A204.1 (cell line): ENCODE measurements at regions not wholly inside any gene's neighbourhood (a gene's known extent, or its start where the extent isn't known, plus 50 kb on each side); places are given as distances from the start of the nearest gene placed in this dataset.
A peak's percentile ranks its signal among the peaks of the same experiment; 100 is the strongest.
"Not testable (repeated sequence)": the region's sequence is repeated elsewhere in the genome, so short reads cannot be mapped to it uniquely, and the experiment has no call there.

Experiments used
- FAIRE-seq: peaks from 2 replicates; lab custom pipeline; 2012; peaks lifted over from hg19 to GRCh38; lab: Jason Lieb, UNC

GRCh38 chr12:85574291-85574690 is 261.9 kb downstream of the RASSF9 start:
- no peak for FAIRE-seq

DNA sequence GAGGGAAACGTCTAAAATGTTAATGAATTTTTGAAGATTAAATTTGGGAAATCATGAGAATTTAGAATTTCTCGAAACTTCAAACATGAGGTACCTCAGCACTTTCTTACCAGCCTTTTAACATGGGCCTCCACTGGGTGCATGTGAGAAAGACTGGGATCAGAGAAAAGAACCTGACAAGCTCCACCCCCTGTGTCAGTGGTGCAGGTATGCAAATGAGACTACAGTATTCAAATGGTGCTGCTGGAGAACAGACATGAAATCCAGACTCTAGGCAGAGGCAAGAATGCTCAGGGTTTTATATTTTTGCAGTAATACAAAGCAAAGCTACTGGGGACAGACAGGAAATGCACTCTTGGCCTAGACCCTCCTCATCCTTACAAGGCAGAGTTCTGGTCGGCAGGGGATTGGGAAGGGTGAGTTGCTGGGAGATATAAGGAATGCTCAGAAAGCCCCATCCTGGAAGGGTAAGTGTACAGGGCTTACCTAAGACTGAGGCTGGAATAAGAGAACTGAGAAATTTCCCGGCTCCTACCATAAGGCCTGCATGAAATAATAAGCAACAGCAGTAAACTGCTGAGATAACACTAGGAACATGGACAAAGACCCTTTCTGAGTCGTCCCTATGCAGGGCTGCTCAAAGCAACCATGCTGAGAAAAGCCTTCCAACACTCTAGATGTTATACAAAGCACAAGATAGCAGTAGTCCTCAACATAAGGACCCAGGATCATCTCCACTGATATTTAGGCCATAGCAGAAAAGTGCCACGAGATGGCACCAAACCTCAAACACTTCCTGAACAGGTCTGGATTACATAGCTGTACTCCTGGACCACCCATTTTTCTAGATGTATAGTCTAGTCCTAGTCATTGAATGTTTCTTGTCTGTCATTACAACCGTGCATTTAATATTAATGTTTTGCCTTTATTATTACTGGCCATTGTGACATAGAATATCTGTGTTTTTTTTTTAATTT is 260.8 kb downstream of the RASSF9 start:
- peak; percentile 73 for FAIRE-seq

- FAIRE-seq: no peak
These were observed 255.5 kb downstream of the RASSF9 start for GRCh38 chr12:85580562-85581168.

DNA sequence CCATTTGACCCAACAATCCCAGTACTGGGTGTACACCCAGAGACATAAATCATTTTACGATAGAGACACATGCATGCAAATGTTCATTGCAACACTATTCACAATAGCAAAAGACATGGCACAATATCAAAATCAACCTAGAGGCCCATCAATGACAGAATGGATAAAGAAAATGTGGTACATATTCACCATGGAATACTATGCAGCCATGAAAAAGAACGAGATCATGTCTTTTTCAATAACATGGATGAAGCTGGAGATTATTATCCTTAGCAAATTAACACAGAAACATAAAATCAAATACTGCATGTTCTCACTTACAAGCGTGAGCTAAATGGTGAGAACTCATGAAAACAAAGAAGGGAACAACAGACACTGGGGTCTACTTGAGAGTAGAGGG is 249.1 kb downstream of the RASSF9 start:
- no peak for FAIRE-seq

GRCh38 chr12:85588221-85588620 is 248.0 kb downstream of the RASSF9 start:
- FAIRE-seq: no peak

DNA sequence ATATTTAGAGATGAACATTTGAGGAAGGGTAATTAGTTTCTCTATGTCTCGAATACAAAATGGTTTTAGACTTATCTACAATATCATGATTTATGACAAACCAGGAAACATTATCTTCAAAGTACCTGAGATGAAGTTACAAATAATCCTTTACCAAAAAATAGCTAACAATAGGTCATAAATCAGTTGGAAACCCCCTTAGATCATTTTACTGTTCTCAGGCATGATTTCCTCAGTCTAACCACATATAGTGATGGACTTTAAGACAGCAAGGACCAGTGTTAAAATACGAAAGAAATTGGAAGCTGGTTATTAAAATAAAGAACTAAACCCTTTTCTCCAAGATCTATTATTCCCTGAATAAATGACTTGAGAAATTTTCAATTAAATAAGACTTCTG is 235.4 kb downstream of the RASSF9 start:
- FAIRE-seq: no peak

DNA sequence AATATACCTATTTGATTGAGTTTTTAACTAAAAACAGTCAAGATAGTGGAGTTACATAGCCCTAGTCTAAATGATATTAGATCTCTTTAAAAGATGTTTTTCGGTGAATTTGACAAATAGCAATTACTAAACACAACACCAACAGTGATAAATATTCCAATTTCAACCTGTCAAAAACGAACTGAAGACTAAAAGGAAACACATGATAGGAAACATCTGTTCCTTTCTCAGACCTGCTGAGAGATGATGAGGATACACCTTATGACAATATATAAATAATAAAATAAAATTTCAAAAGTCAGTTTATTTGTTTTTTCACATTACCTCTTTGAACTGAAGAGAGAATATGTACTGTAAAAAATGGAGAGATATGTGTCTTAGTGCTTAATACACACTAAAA is 232.7 kb downstream of the RASSF9 start:
- FAIRE-seq: peak; percentile 30

- FAIRE-seq: no peak
These were observed 229.8 kb downstream of the RASSF9 start for GRCh38 chr12:85606455-85606854.

DNA sequence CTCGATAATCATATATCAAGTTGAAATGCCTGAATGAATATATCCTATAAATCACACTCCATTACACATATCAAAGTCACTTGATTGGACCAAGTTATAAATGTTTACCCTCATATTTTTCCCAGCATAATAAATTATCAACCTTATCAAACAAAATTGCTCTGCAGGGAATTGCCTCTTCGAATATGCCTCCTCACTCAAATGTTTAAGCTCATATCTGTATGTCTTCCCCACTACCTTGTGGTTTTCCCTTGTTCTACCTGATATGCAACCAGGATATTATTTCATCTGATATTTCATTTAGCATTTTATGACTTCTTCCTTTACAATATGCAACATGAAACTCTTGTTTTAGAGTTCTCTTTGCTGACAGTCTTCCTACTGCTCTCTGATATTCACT is 226.4 kb downstream of the RASSF9 start:
- no peak for FAIRE-seq

- FAIRE-seq: no peak
These were observed 226.0 kb downstream of the RASSF9 start for GRCh38 chr12:85610194-85610593.

DNA sequence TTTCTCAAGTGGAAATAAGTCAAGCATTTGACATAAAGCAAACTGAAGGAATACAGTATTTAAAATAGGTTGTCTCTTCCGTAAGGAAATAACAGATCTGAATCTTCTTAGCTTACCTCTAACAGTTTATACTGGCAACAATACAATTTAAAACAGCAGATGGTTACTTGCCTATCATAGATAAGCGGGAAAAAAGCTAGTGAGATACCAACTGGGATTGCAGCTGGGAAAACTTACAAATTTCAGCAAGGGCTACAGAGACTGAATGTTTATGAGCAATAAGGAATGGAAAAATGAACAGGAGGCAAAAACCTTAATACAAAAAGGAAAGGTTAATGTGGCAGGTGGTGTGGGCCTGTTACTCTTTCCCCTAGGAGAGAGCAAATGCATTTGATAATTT is 220.0 kb downstream of the RASSF9 start:
- no peak for FAIRE-seq

GRCh38 chr12:85617307-85618091 is 218.7 kb downstream of the RASSF9 start:
- FAIRE-seq: no peak

DNA sequence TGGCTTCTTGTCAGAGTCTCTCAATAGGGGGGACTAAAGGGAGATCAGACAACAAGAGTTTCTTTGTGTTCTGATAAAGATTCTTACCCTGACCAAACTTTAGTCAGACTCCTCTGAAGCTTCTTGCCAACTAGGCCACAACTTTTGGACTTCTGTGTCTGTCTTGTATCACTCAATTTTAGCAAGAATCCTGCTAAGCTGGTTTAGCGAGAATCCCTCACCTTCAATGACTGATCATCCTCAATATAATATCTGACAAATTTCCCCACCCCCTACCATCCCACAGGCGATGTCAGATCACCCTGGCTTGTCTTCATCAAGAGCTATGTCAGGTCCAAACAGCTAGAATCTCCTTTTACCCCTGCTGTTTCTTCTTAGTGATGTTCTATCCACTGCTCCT is 215.2 kb downstream of the RASSF9 start:
- no peak for FAIRE-seq

DNA sequence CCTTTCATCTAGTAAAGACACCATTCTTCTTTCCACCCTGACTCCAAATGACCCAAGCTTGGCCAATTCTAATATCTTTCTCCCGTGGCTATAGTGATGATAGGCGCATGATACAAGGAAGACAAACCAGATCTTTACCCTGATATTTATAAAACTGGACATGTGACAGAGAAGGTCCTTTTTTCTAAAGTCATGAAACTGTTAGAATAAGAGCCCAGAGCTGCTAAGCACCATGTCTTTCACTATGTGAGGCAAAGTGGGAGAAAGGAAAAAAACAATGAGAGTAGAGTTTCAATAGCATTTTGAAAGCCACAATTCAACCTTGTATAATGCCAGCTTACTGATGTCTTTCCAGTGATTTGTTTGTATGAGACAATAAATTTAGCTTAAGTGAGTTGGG is 212.4 kb downstream of the RASSF9 start:
- no peak for FAIRE-seq

- no peak for FAIRE-seq
These were observed 210.7 kb downstream of the RASSF9 start for GRCh38 chr12:85625467-85625866.

- FAIRE-seq: no peak
These were observed 210.0 kb downstream of the RASSF9 start for GRCh38 chr12:85626001-85626783.

DNA sequence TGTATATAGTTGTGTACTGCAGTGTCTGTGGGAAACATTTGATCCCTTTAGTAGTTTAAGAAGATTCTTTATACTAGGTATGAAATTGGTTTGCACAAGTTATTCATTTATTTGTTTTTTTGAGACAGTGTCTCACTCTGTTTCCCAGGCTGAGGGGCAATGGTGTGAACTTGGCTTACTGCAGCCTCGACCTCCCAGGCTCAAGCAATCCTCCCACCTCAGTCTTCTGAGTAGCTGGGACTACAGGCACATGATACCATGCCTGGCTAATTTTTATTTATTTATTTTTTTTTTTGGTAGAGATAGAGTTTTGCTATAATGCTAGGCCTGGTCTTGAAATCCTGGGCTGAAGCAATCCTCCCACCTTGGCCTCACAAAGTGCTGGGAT is 209.4 kb downstream of the RASSF9 start:
- no peak for FAIRE-seq

DNA sequence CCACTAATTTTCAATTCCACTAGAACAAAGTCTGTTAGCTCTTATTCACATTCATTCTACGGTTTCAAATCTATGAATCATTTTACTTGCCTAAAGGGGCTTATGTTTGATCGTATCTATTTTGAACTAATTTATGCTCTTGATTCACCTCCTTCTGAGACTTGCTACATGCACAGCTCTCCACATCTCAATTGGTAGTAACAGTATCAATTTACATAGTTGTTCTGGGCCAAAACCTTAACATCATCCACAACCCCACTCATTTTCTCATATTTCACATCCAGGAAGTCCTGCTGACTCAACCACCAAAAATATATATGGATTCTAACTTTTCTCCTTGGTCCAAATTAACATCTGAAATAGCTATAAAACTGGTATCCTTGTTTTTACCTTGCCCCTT is 208.6 kb downstream of the RASSF9 start:
- FAIRE-seq: no peak

GRCh38 chr12:85628562-85628961 is 207.6 kb downstream of the RASSF9 start:
- FAIRE-seq: not testable (repeated sequence)

GRCh38 chr12:85630851-85631250 is 205.4 kb downstream of the RASSF9 start:
- no peak for FAIRE-seq

DNA sequence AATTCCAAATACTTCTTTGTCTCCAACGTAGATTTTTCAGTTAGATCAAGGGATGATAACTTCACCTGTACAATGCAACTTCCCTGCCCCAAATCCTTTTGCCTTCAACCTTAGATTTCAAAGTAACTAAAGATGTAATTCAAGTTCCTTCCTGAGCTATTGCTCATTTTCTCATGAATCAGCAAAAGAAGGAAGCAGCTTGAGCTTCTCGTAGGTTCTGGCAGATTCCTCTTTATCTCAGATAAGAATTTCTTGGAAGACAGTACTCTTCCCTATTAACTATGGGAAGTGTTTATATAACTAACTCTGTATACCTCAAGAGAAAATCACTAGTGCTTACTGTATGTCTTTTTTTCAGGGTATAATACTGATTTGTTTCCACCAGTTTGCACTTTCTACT is 203.8 kb downstream of the RASSF9 start:
- FAIRE-seq: no peak

DNA sequence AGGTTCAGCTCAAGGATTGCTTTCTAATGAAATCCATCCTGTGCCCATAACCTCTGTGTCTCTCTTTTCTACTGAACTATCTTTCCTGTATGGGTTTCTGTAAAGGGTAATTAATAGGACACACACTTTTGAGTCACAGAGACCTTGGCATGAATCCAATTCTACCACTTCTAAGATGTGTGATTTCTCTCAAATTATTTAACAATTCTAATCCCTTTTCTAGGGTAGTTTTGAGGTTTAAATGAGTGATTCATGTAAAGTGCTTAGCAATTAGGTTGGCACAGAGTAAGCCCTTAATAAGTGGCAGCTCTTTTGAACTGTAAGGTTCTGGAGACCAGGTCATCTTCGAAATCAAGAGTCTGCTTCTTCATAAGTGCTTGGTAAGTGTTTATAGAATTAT is 202.7 kb downstream of the RASSF9 start:
- FAIRE-seq: no peak
